H9 (cell line): ENCODE measurements at regions not wholly inside any gene's neighbourhood (a gene's known extent, or its start where the extent isn't known, plus 50 kb on each side); places are given as distances from the start of the nearest gene placed in this dataset.

Source experiments
- DNase-seq: peaks from one replicate; pipeline ENCODE4 v3.0.0-alpha.2; 2017
- H2AFZ ChIP-seq: one replicate; pipeline ENCODE4 v1.6.1; 2013; ENCODE audit warnings: mild to moderate bottlenecking, low read length, control low read depth, moderate library complexity
- H2AK5ac ChIP-seq: 2 replicates; pipeline ENCODE4 v1.6.1; 2013; ENCODE audit warnings: low read length, control low read depth, mixed read lengths; ENCODE audit not compliant: insufficient read length
- H2BK120ac ChIP-seq: one replicate; pipeline ENCODE4 v1.6.1; 2013; ENCODE audit warnings: low read depth, mild to moderate bottlenecking, low read length, control low read depth, inconsistent platforms; ENCODE audit not compliant: poor library complexity, severe bottlenecking
- H2BK12ac ChIP-seq: 2 replicates; pipeline ENCODE4 v1.6.1; 2013; ENCODE audit warnings: low read length, control low read depth, mixed read lengths, low read depth; ENCODE audit not compliant: insufficient read length
- H2BK15ac ChIP-seq: 2 replicates; pipeline ENCODE4 v1.6.1; 2013; ENCODE audit warnings: low read depth, low read length, control low read depth
- H2BK20ac ChIP-seq: one replicate; pipeline ENCODE4 v1.6.1; 2013; ENCODE audit warnings: low read depth, mild to moderate bottlenecking, low read length, control low read depth, inconsistent platforms; ENCODE audit not compliant: poor library complexity, severe bottlenecking
- H2BK5ac ChIP-seq: 2 replicates; pipeline ENCODE4 v1.6.1; 2013; ENCODE audit warnings: low read length, control low read depth, mixed read lengths; ENCODE audit not compliant: insufficient read length
- H3K14ac ChIP-seq: 2 replicates; pipeline ENCODE4 v1.6.1; 2013; ENCODE audit warnings: low read length, control low read depth; ENCODE audit not compliant: insufficient read depth
- H3K18ac ChIP-seq: 2 replicates; pipeline ENCODE4 v1.6.1; 2013; ENCODE audit warnings: low read depth, mild to moderate bottlenecking, mixed read lengths, low read length, control low read depth; ENCODE audit not compliant: insufficient read length
- H3K23ac ChIP-seq: 2 replicates; pipeline ENCODE4 v1.6.1; 2013; ENCODE audit warnings: low read length, control low read depth, mixed read lengths, low read depth; ENCODE audit not compliant: insufficient read length
- H3K23me2 ChIP-seq: 2 replicates; pipeline ENCODE4 v1.6.1; 2013; ENCODE audit warnings: low read depth, mild to moderate bottlenecking, mixed read lengths, low read length, control low read depth; ENCODE audit not compliant: insufficient read length, poor library complexity, severe bottlenecking
- H3K27ac ChIP-seq: 2 replicates; pipeline ENCODE4 v1.5.1; 2013; ENCODE audit warnings: low read length, control low read depth, mixed read lengths, low read depth; ENCODE audit not compliant: insufficient read length
- H3K27me3 ChIP-seq: 2 replicates; pipeline ENCODE4 v1.6.1; 2013; ENCODE audit warnings: low read length, control low read depth, inconsistent platforms; ENCODE audit not compliant: insufficient read depth
- H3K4ac ChIP-seq: 2 replicates; pipeline ENCODE4 v1.6.1; 2013; ENCODE audit warnings: low read depth, mild to moderate bottlenecking, control low read depth, inconsistent platforms, low read length, moderate library complexity
- H3K4me1 ChIP-seq: 2 replicates; pipeline ENCODE4 v1.6.1; 2013; ENCODE audit warnings: low read length, control low read depth, inconsistent platforms; ENCODE audit not compliant: insufficient read depth
- H3K4me2 ChIP-seq: 2 replicates; pipeline ENCODE4 v1.6.1; 2013; ENCODE audit warnings: low read length, control low read depth, mixed read lengths; ENCODE audit not compliant: insufficient read length, insufficient read depth
- H3K56ac ChIP-seq: 2 replicates; pipeline ENCODE4 v1.6.1; 2013; ENCODE audit warnings: low read depth, mild to moderate bottlenecking, mixed read lengths, low read length, control low read depth; ENCODE audit not compliant: insufficient read length
- H3K79me1 ChIP-seq: 2 replicates; pipeline ENCODE4 v1.6.1; 2013; ENCODE audit warnings: low read depth, mild to moderate bottlenecking, moderate library complexity, low read length, control low read depth, inconsistent platforms; ENCODE audit not compliant: insufficient read depth, poor library complexity, severe bottlenecking
- H3K79me2 ChIP-seq: 2 replicates; pipeline ENCODE4 v1.6.1; 2013; ENCODE audit warnings: low read length, control low read depth, inconsistent platforms; ENCODE audit not compliant: insufficient read depth
- H3K9ac ChIP-seq: 2 replicates; pipeline ENCODE4 v1.6.1; 2013; ENCODE audit warnings: low read length, control low read depth, mixed read lengths; ENCODE audit not compliant: insufficient read length; ENCODE audit errors: extremely low read depth
- H3K9me3 ChIP-seq: one replicate; pipeline ENCODE4 v1.6.1; 2013; ENCODE audit warnings: low read depth, low read length, inconsistent platforms; ENCODE audit not compliant: control insufficient read depth
- H3T11ph ChIP-seq: one replicate; pipeline ENCODE4 v1.6.1; 2013; ENCODE audit warnings: mild to moderate bottlenecking, low read length, control low read depth, inconsistent platforms
- H4K20me1 ChIP-seq: one replicate; pipeline ENCODE4 v1.6.1; 2013; ENCODE audit not compliant: control insufficient read depth, insufficient read length, insufficient read depth
- H4K5ac ChIP-seq: 2 replicates; pipeline ENCODE4 v1.6.1; 2013; ENCODE audit warnings: low read depth, mild to moderate bottlenecking, mixed read lengths, low read length, control low read depth; ENCODE audit not compliant: insufficient read length
- H4K8ac ChIP-seq: replicated peaks from 2 replicates; pipeline ENCODE4 v1.6.1; 2013; ENCODE audit warnings: low read length, control low read depth, mixed read lengths, low read depth; ENCODE audit not compliant: insufficient read length
- H4K91ac ChIP-seq: 2 replicates; pipeline ENCODE4 v1.6.1; 2013; ENCODE audit warnings: low read depth, mild to moderate bottlenecking, moderate library complexity, mixed read lengths, low read length, control low read depth; ENCODE audit not compliant: insufficient read length
- H3K27ac Mint-ChIP-seq, 3 experiments: 2 replicates in 2 of 3; 3 replicates in 1 of 3; pipeline ENCODE4 v1.8.0; 2020 to 2021; ENCODE audit warnings: mixed read lengths in 3 of 3, mild to moderate bottlenecking in 1 of 3, moderate library complexity in 1 of 3
- H3K27me3 Mint-ChIP-seq: 2 replicates; pipeline ENCODE4 v1.8.0; 2021; ENCODE audit warnings: low read depth, mild to moderate bottlenecking, moderate library complexity, mixed read lengths
- H3K36me3 Mint-ChIP-seq, 3 experiments: 2 replicates in 2 of 3; 3 replicates in 1 of 3; pipeline ENCODE4 v1.8.0; 2020 to 2021; ENCODE audit warnings: low read depth in 3 of 3, mixed read lengths in 3 of 3; ENCODE audit not compliant: insufficient read depth in 1 of 3
- H3K4me1 Mint-ChIP-seq, 2 experiments: 2 replicates each; pipeline ENCODE4 v1.8.0; 2020; ENCODE audit warnings: mixed read lengths in 2 of 2
- H3K4me3 Mint-ChIP-seq, 2 experiments: 2 replicates in 1 of 2; 3 replicates in 1 of 2; pipeline ENCODE4 v1.8.0; 2020 to 2021; ENCODE audit warnings: mild to moderate bottlenecking in 2 of 2, mixed read lengths in 2 of 2, moderate library complexity in 1 of 2
- H3K9me3 Mint-ChIP-seq, 2 experiments: 2 replicates in 1 of 2; 3 replicates in 1 of 2; pipeline ENCODE4 v1.8.0; 2020; ENCODE audit warnings: mild to moderate bottlenecking in 2 of 2, mixed read lengths in 2 of 2, moderate library complexity in 1 of 2
- WGBS: extraction: QIAGEN DNeasy Blood & Tissue Kit; methylation state at CpG from one replicate; pipeline ENCODE4 v1.1.7; 2013; ENCODE audit warnings: missing lambda C conversion rate, low lambda C conversion rate, mixed read lengths; ENCODE audit not compliant: insufficient read length; ENCODE audit errors: extremely low coverage; 5-methylcytosine and 5-hydroxymethylcytosine counted together
- TF ChIP-seq, protein P1 (sequence below): fragments of 200-600 bp; sonication (generic); conservative IDR thresholded peaks from 3 replicates; pipeline ENCODE4 v1.8.0; 2021; ENCODE audit warnings: antibody characterized with exemption, mild to moderate bottlenecking

DNA sequence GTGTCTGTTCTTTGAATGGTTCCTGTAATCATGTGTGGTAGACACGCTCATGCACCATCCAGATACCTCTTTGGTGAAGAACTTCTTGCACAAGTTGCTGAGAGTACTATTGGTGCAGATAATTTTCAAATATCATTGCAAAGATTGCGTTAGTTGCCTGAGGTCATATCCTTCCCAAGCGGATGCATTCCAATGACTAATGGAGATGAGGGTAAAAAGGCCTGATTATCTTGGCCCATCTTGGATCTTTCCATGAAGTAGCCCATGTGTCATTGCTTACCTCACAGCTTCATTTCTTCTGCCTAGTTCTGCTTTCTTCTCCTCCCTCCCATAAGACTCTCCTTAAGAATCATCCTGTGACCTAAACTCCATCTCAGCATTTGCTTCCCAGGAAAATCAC, 384.9 kb upstream of the CNKSR2 start:
- no peak overlapping the region for H3K4me3 Mint-ChIP-seq
- peaks cover 13% of the 10 kb centered on the region for H3K27me3 Mint-ChIP-seq
- H2BK15ac ChIP-seq: no peak overlapping the region
- H3K27ac Mint-ChIP-seq: no peak overlapping the region
- no peaks in the 10 kb centered on the region for H3K79me2 ChIP-seq
- H2BK5ac ChIP-seq: no peak overlapping the region
- H4K8ac ChIP-seq: no peak overlapping the region
- H4K5ac ChIP-seq: no peak overlapping the region
- H3K27ac ChIP-seq: no peak overlapping the region
- DNase-seq: no peak
- no peak overlapping the region for H3K4ac ChIP-seq
- H2BK12ac ChIP-seq: no peak overlapping the region
- H3K4me2 ChIP-seq: no peak overlapping the region
- no CpG with 5 or more reads among the region's 3 CpGs for WGBS
- no peaks in the 10 kb centered on the region for H3K79me1 ChIP-seq
- H3K9me3 Mint-ChIP-seq: peaks cover 32 to 64% of the 10 kb centered on the region in 2 experiments
- peaks cover 12 to 53% (median 16%) of the 10 kb centered on the region in 3 experiments for H3K36me3 Mint-ChIP-seq
- TF ChIP-seq, protein P1, sequence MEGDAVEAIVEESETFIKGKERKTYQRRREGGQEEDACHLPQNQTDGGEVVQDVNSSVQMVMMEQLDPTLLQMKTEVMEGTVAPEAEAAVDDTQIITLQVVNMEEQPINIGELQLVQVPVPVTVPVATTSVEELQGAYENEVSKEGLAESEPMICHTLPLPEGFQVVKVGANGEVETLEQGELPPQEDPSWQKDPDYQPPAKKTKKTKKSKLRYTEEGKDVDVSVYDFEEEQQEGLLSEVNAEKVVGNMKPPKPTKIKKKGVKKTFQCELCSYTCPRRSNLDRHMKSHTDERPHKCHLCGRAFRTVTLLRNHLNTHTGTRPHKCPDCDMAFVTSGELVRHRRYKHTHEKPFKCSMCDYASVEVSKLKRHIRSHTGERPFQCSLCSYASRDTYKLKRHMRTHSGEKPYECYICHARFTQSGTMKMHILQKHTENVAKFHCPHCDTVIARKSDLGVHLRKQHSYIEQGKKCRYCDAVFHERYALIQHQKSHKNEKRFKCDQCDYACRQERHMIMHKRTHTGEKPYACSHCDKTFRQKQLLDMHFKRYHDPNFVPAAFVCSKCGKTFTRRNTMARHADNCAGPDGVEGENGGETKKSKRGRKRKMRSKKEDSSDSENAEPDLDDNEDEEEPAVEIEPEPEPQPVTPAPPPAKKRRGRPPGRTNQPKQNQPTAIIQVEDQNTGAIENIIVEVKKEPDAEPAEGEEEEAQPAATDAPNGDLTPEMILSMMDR: no peak
- no peak overlapping the region for H4K91ac ChIP-seq
- no peak overlapping the region for H3K23ac ChIP-seq
- H3K18ac ChIP-seq: no peak overlapping the region
- H2BK20ac ChIP-seq: no peak overlapping the region
- H3K4me1 Mint-ChIP-seq: peaks cover 5 to 10% of the 10 kb centered on the region in 2 experiments
- no peaks in the 10 kb centered on the region for H3K23me2 ChIP-seq
- H3K27me3 ChIP-seq: no peaks in the 10 kb centered on the region; the same call in 1 of the 2 replicates
- H3K9ac ChIP-seq: no peak overlapping the region
- H2AK5ac ChIP-seq: no peak overlapping the region
- H2AFZ ChIP-seq: no peak overlapping the region
- no peaks in the 10 kb centered on the region for H3K4me1 ChIP-seq
- peaks cover 18% of the 10 kb centered on the region for H3K9me3 ChIP-seq
- no peak overlapping the region for H2BK120ac ChIP-seq
- no peak overlapping the region for H3K56ac ChIP-seq
- H4K20me1 ChIP-seq: no peaks in the 10 kb centered on the region
- no peak overlapping the region for H3T11ph ChIP-seq
- no peak overlapping the region for H3K14ac ChIP-seq
